HTR-8/SVneo (cell line): ENCODE measurements at regions not wholly inside any gene's neighbourhood (a gene's known extent, or its start where the extent isn't known, plus 50 kb on each side); places are given as distances from the start of the nearest gene placed in this dataset.

ENCODE experiments used
- DNase-seq: peaks from one replicate; pipeline ENCODE4 v3.0.0; 2011; ENCODE audit warnings: low spot score, mixed read lengths; ENCODE audit not compliant: insufficient read length
- FAIRE-seq: peaks from 2 replicates; lab custom pipeline; 2011; peaks lifted over from hg19 to GRCh38; lab: Jason Lieb, UNC

GRCh38 chr2:128687565-128687964, 368.9 kb upstream of the HS6ST1 start:
- FAIRE-seq (no peak), DNase-seq (no peak)

DNA sequence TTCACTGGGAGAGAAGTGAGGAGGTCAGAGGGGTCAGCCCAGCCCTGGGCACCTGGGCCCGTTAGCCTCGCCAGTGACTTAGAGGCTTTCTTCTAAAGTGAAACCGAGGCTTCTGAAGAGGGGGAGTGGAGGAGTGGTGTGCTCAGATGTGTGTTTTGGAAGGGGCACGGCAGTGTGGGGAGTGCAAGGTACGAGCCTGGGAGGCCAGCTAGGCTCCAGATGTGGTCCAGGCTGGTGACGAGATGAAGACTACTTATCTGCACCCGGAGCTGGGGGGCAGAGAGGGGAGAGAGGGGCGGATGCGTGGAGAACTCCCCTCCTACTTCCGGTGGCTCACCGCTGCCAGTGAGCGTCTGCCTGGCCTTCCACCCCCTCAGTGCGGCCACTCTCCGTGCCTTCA, 371.3 kb upstream of the HS6ST1 start:
- DNase-seq (no peak), FAIRE-seq (no peak)

DNA sequence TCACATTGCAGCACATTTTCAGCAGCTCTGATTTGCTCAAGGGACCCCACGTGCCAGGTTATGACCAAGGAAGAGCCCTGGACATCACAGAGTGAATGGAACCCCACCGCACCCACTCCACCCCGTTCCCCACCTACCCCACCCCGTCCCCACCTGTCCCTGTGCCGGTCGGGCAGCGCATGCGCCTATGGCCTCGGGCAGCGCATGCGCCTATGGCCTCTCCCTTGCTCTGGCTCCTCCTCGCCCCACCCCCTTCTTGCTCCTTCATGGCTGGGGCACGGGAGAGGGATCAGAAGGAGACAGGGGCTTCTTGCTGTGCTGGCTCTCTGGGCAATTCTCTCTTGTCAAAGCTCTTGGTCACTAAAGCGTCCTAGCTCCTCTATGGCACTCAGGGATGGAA, 371.8 kb upstream of the HS6ST1 start:
- no peak for FAIRE-seq
- DNase-seq, result no peak

- no peak for FAIRE-seq
- DNase-seq, result no peak
These were observed 372.2 kb upstream of the HS6ST1 start for GRCh38 chr2:128690869-128691268.

GRCh38 chr2:128691526-128691925, 372.9 kb upstream of the HS6ST1 start:
- no peak for DNase-seq
- no peak for FAIRE-seq

DNA sequence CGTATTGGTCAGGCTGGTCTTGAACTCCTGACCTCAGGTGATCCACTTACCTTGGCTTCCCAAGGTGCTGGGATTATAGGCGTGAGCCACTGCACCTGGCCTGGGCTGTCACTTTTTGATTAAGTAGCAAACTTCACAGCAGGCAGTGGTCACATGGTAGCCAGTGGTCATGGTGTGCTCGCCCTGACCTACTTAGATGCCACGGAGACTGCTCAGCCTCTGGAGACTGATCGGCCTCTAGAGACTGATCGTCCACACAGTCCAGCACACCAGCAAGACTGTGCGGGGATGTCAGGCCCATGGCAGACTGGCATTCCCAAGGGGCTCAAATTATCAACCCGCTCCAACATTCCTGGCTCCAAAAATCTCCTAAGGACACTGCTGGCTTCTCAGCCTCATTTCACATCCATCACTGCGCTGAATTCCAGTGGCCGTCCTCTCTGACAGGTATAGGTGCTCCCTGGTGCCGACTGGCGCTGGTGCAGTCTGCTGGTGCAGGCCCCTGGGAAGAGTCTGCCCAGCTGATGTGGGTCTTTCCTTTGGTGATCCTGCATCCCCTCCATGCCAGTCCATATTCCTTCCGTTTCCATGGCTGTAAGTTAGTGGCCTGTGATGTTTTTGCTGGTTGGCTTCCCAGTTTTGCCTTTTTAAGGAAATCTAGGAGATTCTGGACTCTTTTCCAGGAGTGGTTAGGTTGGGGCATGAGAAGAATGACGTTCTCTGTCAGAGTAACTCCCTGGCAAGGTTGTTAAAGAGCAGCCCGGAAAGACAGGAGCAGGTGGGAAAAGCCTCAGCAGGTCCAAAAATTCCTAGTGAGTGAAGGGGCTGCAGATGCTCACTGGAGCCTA, 374.5 kb upstream of the HS6ST1 start:
- FAIRE-seq (no peak), DNase-seq (no peak)

GRCh38 chr2:128693743-128694029, 375.0 kb upstream of the HS6ST1 start:
- FAIRE-seq, result no peak

DNA sequence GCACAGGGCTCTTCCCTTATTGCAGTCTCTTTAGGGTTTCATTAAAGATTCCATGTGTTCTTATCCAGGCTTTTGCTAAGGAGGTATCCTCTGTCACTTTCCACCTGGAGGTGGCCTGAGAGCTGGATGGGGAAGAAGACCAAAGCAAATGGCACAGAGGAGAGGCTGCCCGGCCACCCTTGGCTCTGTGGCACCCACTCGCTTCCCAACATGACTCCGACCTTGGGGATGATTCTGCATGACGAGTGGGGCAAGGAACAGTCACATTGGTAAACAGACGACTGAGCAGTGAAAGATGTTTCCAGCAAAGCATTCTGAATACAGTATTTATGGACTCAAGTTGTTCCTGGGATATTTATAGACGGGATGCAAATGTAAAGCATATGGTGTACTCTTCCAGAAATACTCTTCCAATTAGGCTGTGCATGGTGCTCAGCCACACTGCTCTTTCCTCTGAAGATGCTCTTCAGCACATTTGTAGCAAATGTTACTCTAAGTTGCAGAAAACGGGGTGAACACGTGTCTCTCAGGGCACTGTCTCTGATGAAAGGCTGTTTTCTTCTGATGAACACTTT, 377.1 kb upstream of the HS6ST1 start:
- FAIRE-seq (no peak), DNase-seq (no peak)

More at GRCh38 chr2:128693743-128694029, 375.0 kb upstream of the HS6ST1 start:
- DNase-seq, result no peak

DNA sequence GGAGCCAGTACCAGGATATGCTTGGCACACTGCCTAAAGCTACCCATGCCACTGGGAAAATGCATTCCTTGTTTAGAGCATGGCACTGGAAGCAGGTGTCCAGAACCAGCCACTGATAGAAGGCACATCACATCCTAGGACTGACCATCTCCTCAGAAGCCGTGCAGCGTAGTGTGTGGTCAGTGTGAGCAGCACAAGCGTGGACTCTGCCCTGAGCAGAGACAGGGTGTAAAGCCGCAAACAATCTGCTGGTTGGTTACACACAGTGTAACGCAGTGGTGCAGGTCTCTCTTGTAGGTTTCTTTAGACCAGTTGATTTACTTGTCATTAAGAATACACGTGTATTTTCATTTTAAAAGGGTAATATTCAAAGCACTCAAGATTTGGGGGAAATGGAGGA, 377.8 kb upstream of the HS6ST1 start:
- DNase-seq (no peak), FAIRE-seq (no peak)

GRCh38 chr2:128701418-128701817, 382.8 kb upstream of the HS6ST1 start:
- DNase-seq (no peak), FAIRE-seq (no peak)

DNA sequence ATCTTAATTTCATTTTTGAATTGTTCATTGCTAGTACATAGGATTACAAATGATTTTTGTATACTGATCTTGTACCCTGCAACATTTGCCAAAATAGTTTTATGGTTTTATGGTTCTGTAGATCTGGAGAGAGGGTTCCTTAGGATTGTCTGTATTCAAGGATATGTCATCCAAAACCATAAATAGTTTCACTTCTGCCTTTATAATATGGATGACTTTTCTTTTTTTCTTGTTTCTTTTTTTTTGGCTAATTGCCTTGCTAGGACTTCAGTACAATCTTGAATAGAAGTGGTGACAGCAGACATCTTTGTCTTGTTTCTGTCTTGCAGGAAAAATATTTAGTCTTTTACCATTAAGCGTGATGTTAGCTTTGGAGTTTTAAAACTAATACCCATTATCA, 383.9 kb upstream of the HS6ST1 start:
- DNase-seq, result no peak
- FAIRE-seq, result no peak

GRCh38 chr2:128708106-128708816, 389.6 kb upstream of the HS6ST1 start:
- DNase-seq (no peak), FAIRE-seq (no peak)

DNA sequence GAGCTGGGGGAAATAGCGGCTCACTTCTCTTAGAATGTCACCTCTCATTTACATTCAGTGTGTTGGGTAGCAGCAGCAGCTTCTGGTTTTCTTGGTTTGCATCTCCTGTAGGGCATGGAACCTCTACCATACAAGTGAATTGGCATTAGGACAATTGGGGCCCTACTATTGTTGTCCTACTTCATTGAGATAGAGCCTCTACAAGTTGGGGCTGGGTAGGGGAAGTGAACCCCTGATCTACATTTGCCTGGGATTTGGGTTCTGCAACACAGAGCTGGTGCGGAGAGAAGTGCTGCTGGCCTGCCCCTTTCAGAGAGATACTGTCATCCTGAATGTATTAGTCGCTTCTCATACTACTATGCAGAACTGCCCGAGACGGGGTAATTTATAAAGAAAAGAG, 391.6 kb upstream of the HS6ST1 start:
- FAIRE-seq (no peak), DNase-seq (no peak)

DNA sequence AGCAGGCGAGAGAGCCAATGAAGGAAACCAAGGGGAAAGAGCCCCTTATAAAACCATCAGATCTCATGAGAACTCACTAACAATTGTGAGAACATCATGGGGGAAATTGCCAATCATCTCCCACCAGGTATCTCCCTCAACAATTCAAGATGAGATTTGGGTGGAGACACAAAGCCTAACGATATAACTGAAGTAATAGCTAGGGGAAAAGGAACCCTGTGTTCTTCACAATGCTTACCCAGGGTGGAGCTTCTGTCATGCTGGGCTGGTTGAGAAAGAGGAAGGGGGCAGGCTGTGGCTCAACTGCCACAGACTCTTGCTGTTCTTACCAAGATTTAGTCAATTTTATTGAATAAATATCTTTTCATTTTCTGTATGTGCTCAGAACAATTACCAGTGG, 392.1 kb upstream of the HS6ST1 start:
- FAIRE-seq (no peak), DNase-seq (no peak)

GRCh38 chr2:128714285-128714684, 395.6 kb upstream of the HS6ST1 start:
- no peak for FAIRE-seq
- no peak for DNase-seq

DNA sequence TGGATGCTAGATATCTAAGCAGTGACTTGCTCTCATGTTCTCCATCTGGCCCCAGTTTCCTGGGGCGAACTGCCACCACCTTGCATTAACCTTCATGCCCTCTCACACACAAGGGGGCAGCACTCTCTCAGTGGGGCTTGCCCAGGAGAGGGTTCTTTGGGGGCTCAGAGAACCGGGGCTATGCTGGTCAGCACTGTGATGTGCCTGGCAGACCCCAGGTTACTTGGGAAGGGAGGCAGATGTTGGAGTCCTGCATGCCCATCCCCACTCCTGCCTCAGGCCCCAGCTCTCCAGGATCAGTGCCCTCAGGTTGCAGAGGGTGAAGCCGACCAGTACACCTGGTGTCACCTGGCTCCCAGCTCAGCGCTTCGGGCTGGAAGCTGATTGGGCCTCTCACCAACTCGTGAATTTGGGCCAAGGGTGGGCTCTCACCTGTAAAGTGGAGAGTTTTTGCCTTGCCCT, 396.2 kb upstream of the HS6ST1 start:
- no peak for DNase-seq
- FAIRE-seq, result no peak

GRCh38 chr2:128715360-128715759, 396.7 kb upstream of the HS6ST1 start:
- no peak for FAIRE-seq

GRCh38 chr2:128716299-128716721, 397.6 kb upstream of the HS6ST1 start:
- FAIRE-seq (no peak), DNase-seq (no peak)

More at GRCh38 chr2:128715360-128715759, 396.7 kb upstream of the HS6ST1 start:
- DNase-seq, result no peak

- FAIRE-seq (no peak), DNase-seq (no peak)
These were observed 399.4 kb upstream of the HS6ST1 start for GRCh38 chr2:128717758-128718710.
